Ascending aorta (tissue), 2 donors: ENCODE measurements at regions not wholly inside any gene's neighbourhood (a gene's known extent, or its start where the extent isn't known, plus 50 kb on each side); places are given as distances from the start of the nearest gene placed in this dataset.

ENCODE experiments used
- DNase-seq, 2 donors: peaks; one replicate each; pipeline ENCODE4 v3.0.0-alpha.2; 2019; ENCODE audit warnings: low spot score in 2 of 2
- H3K27ac ChIP-seq, 2 donors: fragments of 200-600 bp; sonication (generic); one replicate each; pipeline ENCODE4 v1.5.1; 2016 to 2017; ENCODE audit warnings: mild to moderate bottlenecking in 1 of 2
- H3K27me3 ChIP-seq: fragments of 200-600 bp; sonication (generic); one replicate; pipeline ENCODE4 v1.5.1; 2017
- H3K36me3 ChIP-seq, 2 donors: fragments of 200-600 bp; sonication (generic); one replicate each; pipeline ENCODE4 v1.5.1; 2016
- H3K4me1 ChIP-seq, 2 donors: fragments of 200-600 bp; sonication (generic); one replicate each; pipeline ENCODE4 v1.5.1; 2016 to 2017; ENCODE audit warnings: mild to moderate bottlenecking in 1 of 2
- H3K4me3 ChIP-seq, 2 donors: fragments of 200-600 bp; sonication (generic); one replicate each; pipeline ENCODE4 v1.5.1; 2016 to 2017; ENCODE audit warnings: mild to moderate bottlenecking in 1 of 2
- H3K9me3 ChIP-seq, 2 donors: fragments of 200-600 bp; sonication (generic); one replicate each; pipeline ENCODE4 v1.5.1; 2016
- intact Hi-C: fragments of 100-400 bp; cut with DNase I; formaldehyde crosslinking; loops from one replicate; pipeline ENCODE4 v1.15.1; 2023
- TF ChIP-seq, protein P1 (sequence below), 3 experiments: fragments of 200-600 bp in 2 of 3; fragments of 450-650 bp in 1 of 3; sonication (generic) in 2 of 3; IDR thresholded peaks; one replicate each; pipeline ENCODE4 v1.5.1; 2016 to 2019; ENCODE audit warnings: antibody characterized with exemption in 3 of 3, mild to moderate bottlenecking in 1 of 3, moderate library complexity in 1 of 3

DNA sequence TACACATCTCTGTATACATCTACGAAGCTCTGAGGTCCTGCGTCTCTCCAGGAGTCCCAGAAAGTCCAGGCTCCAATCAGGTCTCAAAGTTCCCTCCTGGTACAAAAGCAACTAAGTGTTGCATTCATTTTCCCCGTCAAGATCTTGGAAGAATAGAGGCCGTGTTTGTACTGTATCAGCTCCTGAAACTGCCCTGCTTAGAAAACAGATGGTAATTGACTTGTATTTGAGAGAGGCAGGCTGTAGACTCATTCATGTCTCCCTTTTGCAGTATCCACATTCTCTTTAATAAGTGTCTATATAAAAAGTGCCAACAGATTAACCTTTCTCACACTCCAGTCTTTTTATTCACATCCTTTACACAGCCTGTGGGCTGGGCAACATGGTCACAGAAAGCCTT, 91.7 kb downstream of the HPGD start:
- intact Hi-C loops = no loop called here
- H3K27me3 ChIP-seq = no peaks in the 10 kb centered on the region
- no peak overlapping the region for H3K4me3 ChIP-seq
- TF ChIP-seq, protein P1, sequence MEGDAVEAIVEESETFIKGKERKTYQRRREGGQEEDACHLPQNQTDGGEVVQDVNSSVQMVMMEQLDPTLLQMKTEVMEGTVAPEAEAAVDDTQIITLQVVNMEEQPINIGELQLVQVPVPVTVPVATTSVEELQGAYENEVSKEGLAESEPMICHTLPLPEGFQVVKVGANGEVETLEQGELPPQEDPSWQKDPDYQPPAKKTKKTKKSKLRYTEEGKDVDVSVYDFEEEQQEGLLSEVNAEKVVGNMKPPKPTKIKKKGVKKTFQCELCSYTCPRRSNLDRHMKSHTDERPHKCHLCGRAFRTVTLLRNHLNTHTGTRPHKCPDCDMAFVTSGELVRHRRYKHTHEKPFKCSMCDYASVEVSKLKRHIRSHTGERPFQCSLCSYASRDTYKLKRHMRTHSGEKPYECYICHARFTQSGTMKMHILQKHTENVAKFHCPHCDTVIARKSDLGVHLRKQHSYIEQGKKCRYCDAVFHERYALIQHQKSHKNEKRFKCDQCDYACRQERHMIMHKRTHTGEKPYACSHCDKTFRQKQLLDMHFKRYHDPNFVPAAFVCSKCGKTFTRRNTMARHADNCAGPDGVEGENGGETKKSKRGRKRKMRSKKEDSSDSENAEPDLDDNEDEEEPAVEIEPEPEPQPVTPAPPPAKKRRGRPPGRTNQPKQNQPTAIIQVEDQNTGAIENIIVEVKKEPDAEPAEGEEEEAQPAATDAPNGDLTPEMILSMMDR (IDR thresholded peaks at IDR 0.05) = no peak
- no peaks in the 10 kb centered on the region for H3K4me1 ChIP-seq
- no peaks in the 10 kb centered on the region for H3K36me3 ChIP-seq
- H3K9me3 ChIP-seq = no peaks in the 10 kb centered on the region
- no peak for DNase-seq
- no peak overlapping the region for H3K27ac ChIP-seq

GRCh38 chr4:174429701-174430410, 92.4 kb downstream of the HPGD start:
- H3K36me3 ChIP-seq = no peaks in the 10 kb centered on the region
- H3K4me3 ChIP-seq = no peak overlapping the region
- H3K4me1 ChIP-seq = no peaks in the 10 kb centered on the region
- intact Hi-C loops = no loop called here
- DNase-seq = no peak
- TF ChIP-seq, protein P1 (IDR thresholded peaks at IDR 0.05) = no peak
- no peaks in the 10 kb centered on the region for H3K27me3 ChIP-seq
- no peak overlapping the region for H3K27ac ChIP-seq
- H3K9me3 ChIP-seq = no peaks in the 10 kb centered on the region

DNA sequence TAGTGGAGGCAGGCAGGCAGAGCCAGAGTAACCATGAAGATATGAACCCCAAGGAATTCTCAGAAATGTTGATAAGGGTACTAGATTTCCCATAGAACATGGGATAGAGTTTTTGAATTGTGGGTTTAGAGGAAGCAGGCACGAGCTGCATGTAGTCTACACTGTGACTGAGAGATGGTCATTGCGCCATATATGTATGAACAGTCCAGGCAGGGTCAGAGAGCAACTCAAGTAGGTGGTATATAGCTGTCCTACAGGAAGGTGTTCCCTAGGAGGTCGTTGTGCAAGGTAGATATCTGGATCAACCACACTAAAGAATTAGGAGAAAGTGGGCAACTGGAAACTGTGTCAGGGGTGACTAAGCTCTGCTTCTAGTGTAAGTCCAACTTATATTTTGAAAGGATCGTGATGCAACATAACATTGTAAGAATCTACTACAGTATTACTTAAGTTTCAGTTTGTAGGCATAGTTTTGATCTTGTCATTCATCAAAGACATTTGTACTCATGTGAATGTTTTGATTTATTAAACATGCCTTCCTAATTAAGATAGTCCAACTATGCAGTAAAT, 94.6 kb downstream of the HPGD start:
- intact Hi-C loops = no loop called here
- TF ChIP-seq, protein P1 (IDR thresholded peaks at IDR 0.05) = no peak
- H3K9me3 ChIP-seq = no peaks in the 10 kb centered on the region
- no peak for DNase-seq
- H3K4me1 ChIP-seq = no peaks in the 10 kb centered on the region
- H3K4me3 ChIP-seq = no peak overlapping the region
- H3K36me3 ChIP-seq = no peaks in the 10 kb centered on the region
- H3K27ac ChIP-seq = no peak overlapping the region
- no peaks in the 10 kb centered on the region for H3K27me3 ChIP-seq

DNA sequence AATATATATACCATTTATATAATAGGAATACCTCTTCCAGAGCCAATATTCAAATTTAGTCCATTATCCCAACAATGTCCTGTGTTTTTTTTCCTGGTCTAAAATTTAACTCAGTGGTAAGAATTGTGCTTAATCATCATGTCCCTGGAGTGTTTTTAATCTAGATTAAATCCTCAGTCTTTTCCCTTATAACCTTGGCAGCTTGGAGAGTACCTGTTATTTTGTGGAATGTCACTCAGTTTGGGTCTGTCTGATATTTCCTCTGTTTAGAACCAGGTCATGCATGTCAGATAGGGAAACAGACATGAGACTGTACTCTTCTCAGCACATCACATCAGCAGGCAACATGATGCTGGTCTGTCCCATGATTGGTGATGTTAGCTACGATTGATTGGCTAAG, 96.6 kb downstream of the HPGD start:
- Histone ChIP-seq H3K9me3 (no peaks in the 10 kb centered on the region), H3K4me1 (no peaks in the 10 kb centered on the region), H3K4me3 (no peak overlapping the region), H3K36me3 (no peaks in the 10 kb centered on the region), H3K27ac (no peak overlapping the region), H3K27me3 (no peaks in the 10 kb centered on the region)
- TF ChIP-seq, protein P1 (IDR thresholded peaks at IDR 0.05) = no peak
- intact Hi-C loops = loop anchor here (1.0 kb wide), 1 partner anchor 38 kb away; no protein-coding TSS in a partner anchor
- no peak for DNase-seq

- no peak overlapping the region for H3K27ac ChIP-seq
- TF ChIP-seq, protein P1 (IDR thresholded peaks at IDR 0.05) = no peak
- H3K4me3 ChIP-seq = no peak overlapping the region
- H3K4me1 ChIP-seq = no peaks in the 10 kb centered on the region
- no peaks in the 10 kb centered on the region for H3K27me3 ChIP-seq
- intact Hi-C loops = no loop called here
- H3K9me3 ChIP-seq = no peaks in the 10 kb centered on the region
- no peaks in the 10 kb centered on the region for H3K36me3 ChIP-seq
- no peak for DNase-seq
Observed at GRCh38 chr4:174423257-174423944, 98.9 kb downstream of the HPGD start.
